ENCODE measurements at regions not wholly inside any gene's neighbourhood (a gene's known extent, or its start where the extent isn't known, plus 50 kb on each side); places are given as distances from the start of the nearest gene placed in this dataset.

GRCh38 chr3:132183811-132184210 lies 133.4 kb upstream of the ACP3 start:
- Histone ChIP-seq H3K36me3 (ENCODE audit: control insufficient read depth in 2 of 2, extremely low read depth in 1 of 2, insufficient read depth in 2 of 2, low read length in 2 of 2) (no peaks in the 10 kb centered on the region), H2AFZ (ENCODE audit: control insufficient read depth, low read length) (no peak overlapping the region), H3K4me3 (ENCODE audit: control insufficient read depth in 2 of 3, extremely low read depth in 1 of 3, insufficient read depth in 2 of 3, low read depth in 1 of 3, low read length in 3 of 3) (no peak overlapping the region), H3K27me3 (ENCODE audit: control insufficient read depth, extremely low read depth, insufficient read depth, low read length) (no peaks in the 10 kb centered on the region), H3K79me2 (ENCODE audit: control insufficient read depth, insufficient read depth, low read length) (no peaks in the 10 kb centered on the region), H3K4me2 (ENCODE audit: control insufficient read depth, extremely low read depth, insufficient read depth, low read depth, low read length) (no peak overlapping the region), H3K9ac (ENCODE audit: control insufficient read depth, extremely low read depth, insufficient read depth, low read length) (no peak overlapping the region), H3K4me1 (ENCODE audit: control insufficient read depth, extremely low read depth, insufficient read depth, low read length) (no peaks in the 10 kb centered on the region), H4K20me1 (ENCODE audit: control insufficient read depth, extremely low read depth, insufficient read depth, low read length) (no peaks in the 10 kb centered on the region), H3K9me1 (ENCODE audit: control insufficient read depth, extremely low read depth, insufficient read depth, low read length) (no peaks in the 10 kb centered on the region), H3K27ac (ENCODE audit: control insufficient read depth, insufficient read depth, low read length) (no peak overlapping the region), H3K9me3 (ENCODE audit: control insufficient read depth, low read depth, low read length) (no peaks in the 10 kb centered on the region)
- DNase-seq (ENCODE audit: low read depth, low spot score) (no peak), FAIRE-seq (no peak)
- dilution Hi-C loops (cut with MboI; ENCODE audit: extremely low pct_ligation_motif_present, low sequenced_read_pairs), result no loop called here
- TF ChIP-seq CTCF (optimal IDR thresholded peaks at IDR 0.05 in 1 of 3, IDR thresholded peaks at IDR 0.05 in 1 of 3, conservative IDR thresholded peaks at IDR 0.05 in 1 of 3; ENCODE audit: extremely low read depth in 1 of 3, insufficient read depth in 2 of 3, low read length in 3 of 3) (no peak), EZH2 (IDR thresholded peaks at IDR 0.05; ENCODE audit: low read length) (no peak)

- no peak for FAIRE-seq
- dilution Hi-C loops (cut with MboI; ENCODE audit: extremely low pct_ligation_motif_present, low sequenced_read_pairs), result no loop called here
- H3K79me2 ChIP-seq (ENCODE audit: control insufficient read depth, insufficient read depth, low read length), result no peaks in the 10 kb centered on the region
Observed at GRCh38 chr3:132187746-132188145, 129.5 kb upstream of the ACP3 start.

More at GRCh38 chr3:132187746-132188145, 129.5 kb upstream of the ACP3 start:
- Histone ChIP-seq H2AFZ (ENCODE audit: control insufficient read depth, low read length) (no peak overlapping the region), H3K27ac (ENCODE audit: control insufficient read depth, insufficient read depth, low read length) (no peak overlapping the region), H3K36me3 (ENCODE audit: control insufficient read depth in 2 of 2, extremely low read depth in 1 of 2, insufficient read depth in 2 of 2, low read length in 2 of 2) (no peaks in the 10 kb centered on the region), H3K27me3 (ENCODE audit: control insufficient read depth, extremely low read depth, insufficient read depth, low read length) (no peaks in the 10 kb centered on the region), H3K4me1 (ENCODE audit: control insufficient read depth, extremely low read depth, insufficient read depth, low read length) (no peaks in the 10 kb centered on the region), H3K9me1 (ENCODE audit: control insufficient read depth, extremely low read depth, insufficient read depth, low read length) (no peaks in the 10 kb centered on the region), H3K9me3 (ENCODE audit: control insufficient read depth, low read depth, low read length) (no peaks in the 10 kb centered on the region), H3K9ac (ENCODE audit: control insufficient read depth, extremely low read depth, insufficient read depth, low read length) (no peak overlapping the region), H3K4me2 (ENCODE audit: control insufficient read depth, extremely low read depth, insufficient read depth, low read depth, low read length) (no peak overlapping the region), H3K4me3 (ENCODE audit: control insufficient read depth in 2 of 3, extremely low read depth in 1 of 3, insufficient read depth in 2 of 3, low read depth in 1 of 3, low read length in 3 of 3) (no peak overlapping the region), H4K20me1 (ENCODE audit: control insufficient read depth, extremely low read depth, insufficient read depth, low read length) (no peaks in the 10 kb centered on the region)
- TF ChIP-seq CTCF (optimal IDR thresholded peaks at IDR 0.05 in 1 of 3, IDR thresholded peaks at IDR 0.05 in 1 of 3, conservative IDR thresholded peaks at IDR 0.05 in 1 of 3; ENCODE audit: extremely low read depth in 1 of 3, insufficient read depth in 2 of 3, low read length in 3 of 3), result no peak
- no peak for TF ChIP-seq EZH2 (IDR thresholded peaks at IDR 0.05; ENCODE audit: low read length)
- no peak for DNase-seq (ENCODE audit: low read depth, low spot score)

All from keratinocyte (primary cell).